T-helper 17 cell (primary cell): ENCODE measurements at regions not wholly inside any gene's neighbourhood (a gene's known extent, or its start where the extent isn't known, plus 50 kb on each side); places are given as distances from the start of the nearest gene placed in this dataset.

ENCODE experiments used
- ATAC-seq: fragments of 150-1000 bp; cut with Tn5 transposase; 2 replicates; pipeline ENCODE4 v1.10.0; 2021; ENCODE audit warnings: mild to moderate bottlenecking, moderate library complexity
- DNase-seq, 3 donors: peaks; one replicate each; pipeline versions ENCODE4 v3.0.0 to v3.0.0-alpha.2; 2020 to 2021
- H3K9me3 ChIP-seq: one replicate; pipeline ENCODE4 v1.7.0; 2013; ENCODE audit warnings: low read length, mild to moderate bottlenecking; ENCODE audit not compliant: control insufficient read depth, poor library complexity, severe bottlenecking
- H3K27ac Mint-ChIP-seq: one replicate; pipeline ENCODE4 v1.8.0; 2022; ENCODE audit warnings: mild to moderate bottlenecking, moderate library complexity, mixed read lengths
- H3K27me3 Mint-ChIP-seq: one replicate; pipeline ENCODE4 v1.8.0; 2022; ENCODE audit warnings: mixed read lengths
- H3K36me3 Mint-ChIP-seq: one replicate; pipeline ENCODE4 v1.8.0; 2022; ENCODE audit warnings: low read depth, mixed read lengths
- H3K4me1 Mint-ChIP-seq: one replicate; pipeline ENCODE4 v1.8.0; 2022; ENCODE audit warnings: mild to moderate bottlenecking, mixed read lengths
- H3K4me3 Mint-ChIP-seq: one replicate; pipeline ENCODE4 v1.8.0; 2022; ENCODE audit warnings: mild to moderate bottlenecking, moderate library complexity, mixed read lengths

GRCh38 chrX:15191830-15192229 is 78.1 kb downstream of the ASB9 start:
- ATAC-seq (no peak), DNase-seq (no peak)
- H3K9me3 ChIP-seq: no peaks in the 10 kb centered on the region
- Mint-ChIP-seq H3K36me3 (peaks cover 2% of the 10 kb centered on the region), H3K27me3 (no peaks in the 10 kb centered on the region), H3K4me1 (no peaks in the 10 kb centered on the region), H3K4me3 (no peak overlapping the region), H3K27ac (no peak overlapping the region)

- H3K36me3 Mint-ChIP-seq: no peaks in the 10 kb centered on the region
- ATAC-seq (no peak), DNase-seq (no peak)
- no peaks in the 10 kb centered on the region for H3K4me1 Mint-ChIP-seq
- H3K9me3 ChIP-seq: no peaks in the 10 kb centered on the region
- H3K27ac Mint-ChIP-seq: no peak overlapping the region
- H3K27me3 Mint-ChIP-seq: no peaks in the 10 kb centered on the region
- no peak overlapping the region for H3K4me3 Mint-ChIP-seq
Measured at GRCh38 chrX:15188039-15188438, 81.8 kb downstream of the ASB9 start.

GRCh38 chrX:15177316-15177715 is 92.6 kb downstream of the ASB9 start:
- Mint-ChIP-seq H3K4me1 (no peaks in the 10 kb centered on the region), H3K27me3 (no peaks in the 10 kb centered on the region), H3K27ac (no peak overlapping the region), H3K36me3 (peaks cover 3% of the 10 kb centered on the region), H3K4me3 (no peak overlapping the region)
- no peaks in the 10 kb centered on the region for H3K9me3 ChIP-seq
- ATAC-seq (no peak), DNase-seq (no peak)

- H3K4me3 Mint-ChIP-seq: no peak overlapping the region
- DNase-seq (no peak), ATAC-seq (no peak)
- H3K27me3 Mint-ChIP-seq: no peaks in the 10 kb centered on the region
- no peaks in the 10 kb centered on the region for H3K9me3 ChIP-seq
- no peak overlapping the region for H3K27ac Mint-ChIP-seq
- peaks cover 5% of the 10 kb centered on the region for H3K4me1 Mint-ChIP-seq
- H3K36me3 Mint-ChIP-seq: peaks cover 3% of the 10 kb centered on the region
Measured at GRCh38 chrX:15173411-15173810, 96.5 kb downstream of the ASB9 start.

- no peaks in the 10 kb centered on the region for H3K9me3 ChIP-seq
- Mint-ChIP-seq H3K4me3 (no peak overlapping the region), H3K27me3 (no peaks in the 10 kb centered on the region), H3K4me1 (peaks cover 7% of the 10 kb centered on the region), H3K36me3 (no peaks in the 10 kb centered on the region), H3K27ac (no peak overlapping the region)
- ATAC-seq: no peak
- no peak for DNase-seq
Measured at GRCh38 chrX:15170927-15171326, 99.0 kb downstream of the ASB9 start.

- no peaks in the 10 kb centered on the region for H3K9me3 ChIP-seq
- peaks cover 9% of the 10 kb centered on the region for H3K4me1 Mint-ChIP-seq
- ATAC-seq (no peak), DNase-seq (no peak)
- H3K36me3 Mint-ChIP-seq: no peaks in the 10 kb centered on the region
- no peak overlapping the region for H3K4me3 Mint-ChIP-seq
- no peaks in the 10 kb centered on the region for H3K27me3 Mint-ChIP-seq
- H3K27ac Mint-ChIP-seq: no peak overlapping the region
Measured at GRCh38 chrX:15167826-15168225, 102.1 kb downstream of the ASB9 start.

GRCh38 chrX:15165832-15166231 is 104.1 kb downstream of the ASB9 start:
- no peak overlapping the region for H3K27ac Mint-ChIP-seq
- H3K4me1 Mint-ChIP-seq: peaks cover 8% of the 10 kb centered on the region
- H3K4me3 Mint-ChIP-seq: no peak overlapping the region
- H3K36me3 Mint-ChIP-seq: no peaks in the 10 kb centered on the region
- DNase-seq (no peak), ATAC-seq (no peak)
- no peaks in the 10 kb centered on the region for H3K27me3 Mint-ChIP-seq
- no peaks in the 10 kb centered on the region for H3K9me3 ChIP-seq

GRCh38 chrX:15163131-15163530 is 106.8 kb downstream of the ASB9 start:
- H3K27me3 Mint-ChIP-seq: no peaks in the 10 kb centered on the region
- no peaks in the 10 kb centered on the region for H3K36me3 Mint-ChIP-seq
- H3K27ac Mint-ChIP-seq: no peak overlapping the region
- ATAC-seq (no peak), DNase-seq (no peak)
- peaks cover 12% of the 10 kb centered on the region for H3K4me1 Mint-ChIP-seq
- no peak overlapping the region for H3K4me3 Mint-ChIP-seq
- H3K9me3 ChIP-seq: no peaks in the 10 kb centered on the region

- H3K36me3 Mint-ChIP-seq: no peaks in the 10 kb centered on the region
- DNase-seq: no peak
- H3K4me1 Mint-ChIP-seq: peaks cover 15% of the 10 kb centered on the region
- H3K27ac Mint-ChIP-seq: no peak overlapping the region
- no peak overlapping the region for H3K4me3 Mint-ChIP-seq
- H3K9me3 ChIP-seq: no peaks in the 10 kb centered on the region
- H3K27me3 Mint-ChIP-seq: no peaks in the 10 kb centered on the region
- ATAC-seq: no peak
Measured at GRCh38 chrX:15160558-15161095, 109.3 kb downstream of the ASB9 start.

GRCh38 chrX:15158736-15159406 is 111.0 kb downstream of the ASB9 start:
- Mint-ChIP-seq H3K36me3 (no peaks in the 10 kb centered on the region), H3K4me3 (peak overlapping the region; percentile 83), H3K27ac (peak overlapping the region; percentile 87), H3K4me1 (peaks cover 19% of the 10 kb centered on the region), H3K27me3 (no peaks in the 10 kb centered on the region)
- DNase-seq: no peak
- ATAC-seq: peak; percentile 75
- H3K9me3 ChIP-seq: no peaks in the 10 kb centered on the region

- peak; percentile 33 for ATAC-seq
- peaks cover 17% of the 10 kb centered on the region for H3K4me1 Mint-ChIP-seq
Measured at GRCh38 chrX:15158350-15158735, 111.5 kb downstream of the ASB9 start.

GRCh38 chrX:15157624-15158023 is 112.3 kb downstream of the ASB9 start:
- Mint-ChIP-seq H3K4me1 (peaks cover 19% of the 10 kb centered on the region), H3K36me3 (peaks cover 2% of the 10 kb centered on the region), H3K4me3 (peak overlapping the region; percentile 72), H3K27ac (peak overlapping the region; percentile 87), H3K27me3 (no peaks in the 10 kb centered on the region)
- DNase-seq: no peak
- H3K9me3 ChIP-seq: no peaks in the 10 kb centered on the region
- ATAC-seq: no peak

More at GRCh38 chrX:15158350-15158735, 111.5 kb downstream of the ASB9 start:
- no peaks in the 10 kb centered on the region for H3K27me3 Mint-ChIP-seq
- DNase-seq: no peak
- H3K36me3 Mint-ChIP-seq: no peaks in the 10 kb centered on the region
- H3K27ac Mint-ChIP-seq: peak overlapping the region; percentile 87
- no peaks in the 10 kb centered on the region for H3K9me3 ChIP-seq
- peak overlapping the region; percentile 83 for H3K4me3 Mint-ChIP-seq

- DNase-seq: no peak
- H3K36me3 Mint-ChIP-seq: peaks cover 2% of the 10 kb centered on the region
- peak; percentile 57 for ATAC-seq
- no peaks in the 10 kb centered on the region for H3K9me3 ChIP-seq
- peaks cover 25% of the 10 kb centered on the region for H3K4me1 Mint-ChIP-seq
- H3K4me3 Mint-ChIP-seq: no peak overlapping the region
- peak overlapping the region; percentile 16 for H3K27ac Mint-ChIP-seq
- H3K27me3 Mint-ChIP-seq: no peaks in the 10 kb centered on the region
Measured at GRCh38 chrX:15151267-15152186, 118.4 kb downstream of the ASB9 start.
